ENCODE measurements at regions not wholly inside any gene's neighbourhood (a gene's known extent, or its start where the extent isn't known, plus 50 kb on each side); places are given as distances from the start of the nearest gene placed in this dataset.
"Not testable (repeated sequence)": the region's sequence is repeated elsewhere in the genome, so short reads cannot be mapped to it uniquely, and the experiment has no call there.

- no peak overlapping the region for H3K4me3 ChIP-seq (ENCODE audit: low read depth, low read length)
- no peak for TF ChIP-seq CTCF (IDR thresholded peaks at IDR 0.05; ENCODE audit: low read depth, low read length)
- H3K4me1 ChIP-seq: no peaks in the 10 kb centered on the region
- H3K27me3 ChIP-seq: no peaks in the 10 kb centered on the region
- H3K9me3 ChIP-seq: no peaks in the 10 kb centered on the region
- H3K36me3 ChIP-seq: no peaks in the 10 kb centered on the region
- DNase-seq: no peak
Measured at GRCh38 chr5:62778316-62779009, 199.8 kb downstream of the LRRC70 start.

GRCh38 chr5:62777081-62777480 lies 198.5 kb downstream of the LRRC70 start:
- not testable (repeated sequence) for H3K36me3 ChIP-seq; H3K9me3 ChIP-seq; DNase-seq; H3K4me1 ChIP-seq; H3K27me3 ChIP-seq; H3K4me3 ChIP-seq (ENCODE audit: low read depth, low read length)

- H3K4me3 ChIP-seq (ENCODE audit: low read depth, low read length); H3K4me1 ChIP-seq; DNase-seq; H3K9me3 ChIP-seq; H3K27me3 ChIP-seq; H3K36me3 ChIP-seq: not testable (repeated sequence)
Measured at GRCh38 chr5:62776592-62776991, 198.0 kb downstream of the LRRC70 start.

- Histone ChIP-seq H3K9me3 (no peaks in the 10 kb centered on the region), H3K27me3 (no peaks in the 10 kb centered on the region), H3K4me1 (no peaks in the 10 kb centered on the region), H3K36me3 (no peaks in the 10 kb centered on the region), H3K4me3 (ENCODE audit: low read depth, low read length) (no peak overlapping the region)
- TF ChIP-seq CTCF (IDR thresholded peaks at IDR 0.05; ENCODE audit: low read depth, low read length): no peak
- DNase-seq: no peak
Measured at GRCh38 chr5:62773460-62773859, 194.8 kb downstream of the LRRC70 start.

GRCh38 chr5:62771341-62771740 lies 192.7 kb downstream of the LRRC70 start:
- no peak overlapping the region for H3K4me3 ChIP-seq (ENCODE audit: low read depth, low read length)
- no peak for DNase-seq

GRCh38 chr5:62767650-62768049 lies 189.0 kb downstream of the LRRC70 start:
- no peaks in the 10 kb centered on the region for H3K27me3 ChIP-seq
- no peaks in the 10 kb centered on the region for H3K9me3 ChIP-seq
- DNase-seq: no peak
- H3K4me1 ChIP-seq: no peaks in the 10 kb centered on the region
- H3K36me3 ChIP-seq: no peaks in the 10 kb centered on the region
- TF ChIP-seq CTCF (IDR thresholded peaks at IDR 0.05; ENCODE audit: low read depth, low read length): no peak
- no peak overlapping the region for H3K4me3 ChIP-seq (ENCODE audit: low read depth, low read length)

More at GRCh38 chr5:62771341-62771740, 192.7 kb downstream of the LRRC70 start:
- Histone ChIP-seq H3K9me3 (no peaks in the 10 kb centered on the region), H3K36me3 (no peaks in the 10 kb centered on the region), H3K4me1 (no peaks in the 10 kb centered on the region), H3K27me3 (no peaks in the 10 kb centered on the region)
- TF ChIP-seq CTCF (IDR thresholded peaks at IDR 0.05; ENCODE audit: low read depth, low read length): no peak

GRCh38 chr5:62767077-62767476 lies 188.5 kb downstream of the LRRC70 start:
- Histone ChIP-seq H3K36me3 (no peaks in the 10 kb centered on the region), H3K4me1 (no peaks in the 10 kb centered on the region), H3K9me3 (no peaks in the 10 kb centered on the region), H3K4me3 (ENCODE audit: low read depth, low read length) (no peak overlapping the region), H3K27me3 (no peaks in the 10 kb centered on the region)
- DNase-seq: no peak
- no peak for TF ChIP-seq CTCF (IDR thresholded peaks at IDR 0.05; ENCODE audit: low read depth, low read length)

Measured in BE2C (cell line).